SU-DHL-6 (cell line): ENCODE measurements at regions not wholly inside any gene's neighbourhood (a gene's known extent, or its start where the extent isn't known, plus 50 kb on each side); places are given as distances from the start of the nearest gene placed in this dataset.
"Not testable (repeated sequence)": the region's sequence is repeated elsewhere in the genome, so short reads cannot be mapped to it uniquely, and the experiment has no call there.

ENCODE experiments used
- H2AFZ ChIP-seq: fragments of 200-600 bp; sonication (generic); 2 replicates; pipeline ENCODE4 v1.6.1; 2014; ENCODE audit warnings: low read depth, mild to moderate bottlenecking, moderate library complexity, mixed read lengths, antibody characterized with exemption, low read length; ENCODE audit not compliant: severe bottlenecking
- H3F3A ChIP-seq: fragments of 200-600 bp; shearing (Covaris generic); 2 replicates; pipeline ENCODE4 v1.6.0; 2016; ENCODE audit warnings: antibody characterized with exemption, mild to moderate bottlenecking; ENCODE audit not compliant: insufficient read depth
- H3K27ac ChIP-seq: fragments of 200-600 bp; sonication (generic); 2 replicates; pipeline ENCODE4 v1.5.1; 2016; ENCODE audit warnings: low read depth, mild to moderate bottlenecking, low read length, moderate library complexity, mixed read lengths
- H3K27me3 ChIP-seq: fragments of 200-600 bp; sonication (generic), shearing (Covaris generic); 2 replicates; pipeline ENCODE4 v1.6.0; 2014; ENCODE audit warnings: mild to moderate bottlenecking, low read length
- H3K36me3 ChIP-seq: fragments of 200-600 bp; sonication (generic); 2 replicates; pipeline ENCODE4 v1.6.1; 2014; ENCODE audit warnings: mild to moderate bottlenecking, low read length, mixed read lengths
- H3K4me2 ChIP-seq: fragments of 300-600, 200-600 bp; shearing (Covaris generic), sonication (generic); 2 replicates; pipeline ENCODE4 v1.6.0; 2014; ENCODE audit warnings: low read length, low read depth, mild to moderate bottlenecking; ENCODE audit not compliant: poor library complexity, severe bottlenecking
- H3K4me3 ChIP-seq: fragments of 200-600 bp; sonication (generic); 2 replicates; pipeline ENCODE4 v1.5.1; 2014; ENCODE audit warnings: antibody characterized with exemption, low read length, mild to moderate bottlenecking, mixed read lengths; ENCODE audit not compliant: insufficient read depth, poor library complexity, severe bottlenecking
- H3K79me2 ChIP-seq: fragments of 200-600 bp; sonication (generic); 2 replicates; pipeline ENCODE4 v1.6.1; 2014; ENCODE audit warnings: mild to moderate bottlenecking, low read length, moderate library complexity; ENCODE audit not compliant: insufficient read depth
- H3K9ac ChIP-seq: fragments of 200-600 bp; sonication (generic); 2 replicates; pipeline ENCODE4 v1.7.0; 2014; ENCODE audit warnings: mild to moderate bottlenecking, low read length
- H3K9me2 ChIP-seq: fragments of 200-600 bp; sonication (generic); replicated peaks from 2 replicates; pipeline ENCODE4 v1.6.1; 2014; ENCODE audit warnings: low read length; ENCODE audit not compliant: insufficient read depth
- H3K9me3 ChIP-seq: fragments of 200-600 bp; sonication (generic); 2 replicates; pipeline ENCODE4 v1.6.1; 2014; ENCODE audit warnings: low read length, mixed read lengths; ENCODE audit not compliant: insufficient read depth
- H4K20me1 ChIP-seq: fragments of 200-600 bp; sonication (generic); 2 replicates; pipeline ENCODE4 v1.6.1; 2014; ENCODE audit warnings: low read depth, mild to moderate bottlenecking, antibody characterized with exemption, low read length, moderate library complexity, mixed read lengths
- CTCF ChIP-seq: fragments of 200-600 bp; sonication (generic); IDR thresholded peaks from one replicate; pipeline ENCODE4 v1.5.1; 2017; ENCODE audit warnings: antibody characterized with exemption, mild to moderate bottlenecking, low read length, moderate library complexity; ENCODE audit not compliant: insufficient read depth, poor library complexity, severe bottlenecking
- EZH2phosphoT487 ChIP-seq: fragments of 200-600 bp; sonication (generic), shearing (Covaris generic); conservative IDR thresholded peaks from 2 replicates; pipeline ENCODE4 v1.6.1; 2018; ENCODE audit warnings: mild to moderate bottlenecking, antibody characterized with exemption, low read length, moderate library complexity, mixed read lengths

DNA sequence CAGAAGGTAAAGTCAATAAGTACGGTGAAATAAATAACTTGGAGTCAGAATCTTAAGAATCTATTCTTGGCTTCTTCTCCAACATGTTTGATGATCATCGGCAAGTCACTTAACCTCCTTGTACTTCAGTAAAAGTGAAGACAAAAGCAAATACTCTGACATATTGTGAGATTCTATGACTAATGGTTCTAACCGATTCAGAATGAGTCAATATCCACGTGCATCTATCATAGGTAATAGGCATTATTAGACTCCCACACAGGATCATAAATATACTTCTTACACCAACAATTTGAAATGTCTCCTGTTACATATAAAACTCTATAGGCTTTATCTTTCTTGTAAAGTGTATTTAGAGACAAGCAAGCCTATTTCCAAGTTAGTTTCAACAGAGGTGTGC, 144.4 kb upstream of the ATXN7L3B start:
- Histone ChIP-seq H3K9ac (no peak overlapping the region), H3K4me3 (no peak overlapping the region), H2AFZ (no peak overlapping the region), H3K79me2 (no peaks in the 10 kb centered on the region), H3K27ac (no peak overlapping the region), H3F3A (no peaks in the 10 kb centered on the region), H3K27me3 (no peaks in the 10 kb centered on the region), H3K36me3 (no peaks in the 10 kb centered on the region), H3K9me3 (no peaks in the 10 kb centered on the region), H3K9me2 (no peaks in the 10 kb centered on the region), H3K4me2 (no peak overlapping the region), H4K20me1 (no peaks in the 10 kb centered on the region)
- TF ChIP-seq CTCF (no peak), EZH2phosphoT487 (no peak)

- Histone ChIP-seq H3K9ac (no peak overlapping the region), H3K36me3 (no peaks in the 10 kb centered on the region), H3K4me2 (no peak overlapping the region), H3K4me3 (no peak overlapping the region), H3K9me2 (no peaks in the 10 kb centered on the region), H3K79me2 (no peaks in the 10 kb centered on the region), H3K27me3 (no peaks in the 10 kb centered on the region), H3F3A (no peaks in the 10 kb centered on the region), H4K20me1 (no peaks in the 10 kb centered on the region), H3K27ac (no peak overlapping the region), H3K9me3 (no peaks in the 10 kb centered on the region), H2AFZ (no peak overlapping the region)
- TF ChIP-seq EZH2phosphoT487: no peak
- no peak for TF ChIP-seq CTCF
Measured at GRCh38 chr12:74394647-74395046, 143.0 kb upstream of the ATXN7L3B start.

- Histone ChIP-seq H3K27me3 (no peaks in the 10 kb centered on the region), H3K9ac (no peak overlapping the region), H3K4me3 (no peak overlapping the region), H3F3A (no peaks in the 10 kb centered on the region), H4K20me1 (no peaks in the 10 kb centered on the region), H3K9me3 (no peaks in the 10 kb centered on the region), H2AFZ (no peak overlapping the region), H3K79me2 (no peaks in the 10 kb centered on the region), H3K9me2 (no peaks in the 10 kb centered on the region), H3K4me2 (no peak overlapping the region), H3K27ac (no peak overlapping the region), H3K36me3 (no peaks in the 10 kb centered on the region)
- TF ChIP-seq EZH2phosphoT487: no peak
- TF ChIP-seq CTCF: no peak
Measured at GRCh38 chr12:74401035-74401434, 136.6 kb upstream of the ATXN7L3B start.

DNA sequence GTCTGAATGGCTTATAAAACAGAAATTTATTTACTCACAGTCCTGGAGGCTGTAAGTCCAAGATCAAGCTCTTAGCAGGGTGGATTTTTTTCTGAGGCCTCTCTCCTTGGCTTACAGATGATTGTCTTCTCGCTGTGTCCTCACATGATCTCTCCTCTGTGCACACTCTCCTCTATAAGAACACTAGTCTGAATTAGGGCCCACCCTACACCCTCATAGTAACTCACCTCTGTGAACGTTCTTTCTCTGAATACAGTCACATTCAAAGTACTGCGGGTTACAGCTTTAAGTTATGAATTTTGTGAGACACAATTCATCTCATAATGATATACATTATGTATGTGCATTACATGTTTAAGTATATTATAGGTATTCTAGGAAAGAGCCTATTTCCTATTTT, 135.7 kb upstream of the ATXN7L3B start:
- no peak overlapping the region for H2AFZ ChIP-seq
- H3K36me3 ChIP-seq: no peaks in the 10 kb centered on the region
- H3K9me2 ChIP-seq: no peaks in the 10 kb centered on the region
- H3K9me3 ChIP-seq: no peaks in the 10 kb centered on the region
- no peak for TF ChIP-seq EZH2phosphoT487
- no peak for TF ChIP-seq CTCF
- H3K79me2 ChIP-seq: no peaks in the 10 kb centered on the region
- H3K4me2 ChIP-seq: no peak overlapping the region
- H3K4me3 ChIP-seq: no peak overlapping the region
- no peaks in the 10 kb centered on the region for H4K20me1 ChIP-seq
- H3K27me3 ChIP-seq: no peaks in the 10 kb centered on the region
- H3K27ac ChIP-seq: no peak overlapping the region
- no peak overlapping the region for H3K9ac ChIP-seq
- no peaks in the 10 kb centered on the region for H3F3A ChIP-seq

- H3K36me3 ChIP-seq, H3K9ac ChIP-seq, H3K4me2 ChIP-seq, H3F3A ChIP-seq, H3K4me3 ChIP-seq, H3K27ac ChIP-seq, H2AFZ ChIP-seq, H4K20me1 ChIP-seq, H3K9me2 ChIP-seq, H3K9me3 ChIP-seq, H3K79me2 ChIP-seq, H3K27me3 ChIP-seq: not testable (repeated sequence)
Measured at GRCh38 chr12:74403221-74403470, 134.5 kb upstream of the ATXN7L3B start.
